GM18508 (cell line): ENCODE measurements at regions not wholly inside any gene's neighbourhood (a gene's known extent, or its start where the extent isn't known, plus 50 kb on each side); places are given as distances from the start of the nearest gene placed in this dataset.

Source experiments
- ATAC-seq: cut with Tn5 transposase; IDR thresholded peaks from one replicate; pipeline ENCODE4 v1.9.1; 2021; ENCODE audit warnings: moderate number of reproducible peaks; ENCODE audit not compliant: insufficient read depth, unreplicated experiment

- ATAC-seq: no peak
Measured at GRCh38 chr10:65335311-65335710, 1590.5 kb upstream of the LRRTM3 start.

- ATAC-seq: no peak
Measured at GRCh38 chr10:65340340-65340739, 1585.5 kb upstream of the LRRTM3 start.

- ATAC-seq: no peak
Measured at GRCh38 chr10:65341323-65341925, 1584.4 kb upstream of the LRRTM3 start.

- no peak for ATAC-seq
Measured at GRCh38 chr10:65342245-65342644, 1583.6 kb upstream of the LRRTM3 start.

- ATAC-seq: no peak
Measured at GRCh38 chr10:65346466-65346865, 1579.4 kb upstream of the LRRTM3 start.

GRCh38 chr10:65348637-65349036 is 1577.2 kb upstream of the LRRTM3 start:
- no peak for ATAC-seq

GRCh38 chr10:65350611-65351010 is 1575.2 kb upstream of the LRRTM3 start:
- ATAC-seq: no peak

GRCh38 chr10:65355141-65355680 is 1570.6 kb upstream of the LRRTM3 start:
- no peak for ATAC-seq

- ATAC-seq: no peak
Measured at GRCh38 chr10:65358565-65358964, 1567.3 kb upstream of the LRRTM3 start.

- no peak for ATAC-seq
Measured at GRCh38 chr10:65360497-65360896, 1565.3 kb upstream of the LRRTM3 start.

GRCh38 chr10:65365878-65366277 is 1560.0 kb upstream of the LRRTM3 start:
- ATAC-seq: no peak

GRCh38 chr10:65367706-65368105 is 1558.1 kb upstream of the LRRTM3 start:
- ATAC-seq: no peak

- no peak for ATAC-seq
Measured at GRCh38 chr10:65375528-65375927, 1550.3 kb upstream of the LRRTM3 start.

GRCh38 chr10:65377687-65378086 is 1548.1 kb upstream of the LRRTM3 start:
- ATAC-seq: no peak

GRCh38 chr10:65394502-65395297 is 1531.1 kb upstream of the LRRTM3 start:
- peak; percentile 47 for ATAC-seq

GRCh38 chr10:65395631-65396030 is 1530.2 kb upstream of the LRRTM3 start:
- no peak for ATAC-seq

GRCh38 chr10:65396997-65397396 is 1528.8 kb upstream of the LRRTM3 start:
- no peak for ATAC-seq

GRCh38 chr10:65408401-65408800 is 1517.4 kb upstream of the LRRTM3 start:
- no peak for ATAC-seq

GRCh38 chr10:65413001-65413400 is 1512.8 kb upstream of the LRRTM3 start:
- no peak for ATAC-seq

GRCh38 chr10:65415318-65415717 is 1510.5 kb upstream of the LRRTM3 start:
- no peak for ATAC-seq

- ATAC-seq: no peak
Measured at GRCh38 chr10:65416094-65416493, 1509.7 kb upstream of the LRRTM3 start.

- ATAC-seq: no peak
Measured at GRCh38 chr10:65419629-65420028, 1506.2 kb upstream of the LRRTM3 start.
